Sigmoid colon (tissue), 4 donors: ENCODE measurements at regions not wholly inside any gene's neighbourhood (a gene's known extent, or its start where the extent isn't known, plus 50 kb on each side); places are given as distances from the start of the nearest gene placed in this dataset.
"Not testable (repeated sequence)": the region's sequence is repeated elsewhere in the genome, so short reads cannot be mapped to it uniquely, and the experiment has no call there.

Experiments used
- EP300 ChIP-seq, 4 donors: sonication (generic); formaldehyde crosslinking; IDR thresholded peaks; one replicate each; pipeline ENCODE4 v1.6.1; 2017; ENCODE audit warnings: antibody characterized with exemption in 4 of 4
- POLR2A ChIP-seq, 2 donors: fragments of 450-650 bp; IDR thresholded peaks; one replicate each; pipeline ENCODE4 v1.6.1; 2016; ENCODE audit warnings: antibody characterized with exemption in 2 of 2, mild to moderate bottlenecking in 2 of 2, moderate library complexity in 2 of 2
- TF ChIP-seq, protein P1 (sequence below), 4 experiments: fragments of 450-650 bp in 3 of 4; fragments of 200-600 bp in 1 of 4; IDR thresholded peaks; one replicate each; pipeline ENCODE4 v1.5.1; 2016 to 2019; ENCODE audit warnings: antibody characterized with exemption in 4 of 4, mild to moderate bottlenecking in 3 of 4, moderate library complexity in 2 of 4

DNA sequence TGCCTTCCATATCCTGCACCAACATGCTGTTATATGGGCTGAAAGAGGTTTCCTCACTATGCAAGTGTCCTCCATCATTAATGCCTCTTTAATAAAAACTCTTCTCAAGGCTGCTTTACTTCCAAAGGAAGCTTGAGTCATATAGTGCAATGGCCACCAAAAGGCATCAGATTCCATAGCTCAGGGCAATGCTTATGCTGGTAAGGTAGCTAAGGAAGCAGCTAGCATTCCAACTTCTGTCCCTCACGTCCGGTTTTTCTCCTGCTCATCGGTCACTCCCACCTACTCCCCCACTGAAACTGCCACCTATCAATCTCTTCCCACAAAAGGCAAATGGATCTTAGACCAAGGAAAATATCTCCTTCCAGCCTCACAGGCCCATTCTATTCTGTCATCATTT lies 117.1 kb upstream of the SLC4A7 start:
- TF ChIP-seq, protein P1, sequence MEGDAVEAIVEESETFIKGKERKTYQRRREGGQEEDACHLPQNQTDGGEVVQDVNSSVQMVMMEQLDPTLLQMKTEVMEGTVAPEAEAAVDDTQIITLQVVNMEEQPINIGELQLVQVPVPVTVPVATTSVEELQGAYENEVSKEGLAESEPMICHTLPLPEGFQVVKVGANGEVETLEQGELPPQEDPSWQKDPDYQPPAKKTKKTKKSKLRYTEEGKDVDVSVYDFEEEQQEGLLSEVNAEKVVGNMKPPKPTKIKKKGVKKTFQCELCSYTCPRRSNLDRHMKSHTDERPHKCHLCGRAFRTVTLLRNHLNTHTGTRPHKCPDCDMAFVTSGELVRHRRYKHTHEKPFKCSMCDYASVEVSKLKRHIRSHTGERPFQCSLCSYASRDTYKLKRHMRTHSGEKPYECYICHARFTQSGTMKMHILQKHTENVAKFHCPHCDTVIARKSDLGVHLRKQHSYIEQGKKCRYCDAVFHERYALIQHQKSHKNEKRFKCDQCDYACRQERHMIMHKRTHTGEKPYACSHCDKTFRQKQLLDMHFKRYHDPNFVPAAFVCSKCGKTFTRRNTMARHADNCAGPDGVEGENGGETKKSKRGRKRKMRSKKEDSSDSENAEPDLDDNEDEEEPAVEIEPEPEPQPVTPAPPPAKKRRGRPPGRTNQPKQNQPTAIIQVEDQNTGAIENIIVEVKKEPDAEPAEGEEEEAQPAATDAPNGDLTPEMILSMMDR (IDR thresholded peaks at IDR 0.05): not testable (repeated sequence)
- TF ChIP-seq EP300, POLR2A (IDR thresholded peaks at IDR 0.05): not testable (repeated sequence)
